NCI-H1436 (cell line): ENCODE measurements at regions not wholly inside any gene's neighbourhood (a gene's known extent, or its start where the extent isn't known, plus 50 kb on each side); places are given as distances from the start of the nearest gene placed in this dataset.

Experiments used
- DNase-seq: peaks from one replicate; lab custom pipeline; 2025; lab: John Stamatoyannopoulos, UW

DNA sequence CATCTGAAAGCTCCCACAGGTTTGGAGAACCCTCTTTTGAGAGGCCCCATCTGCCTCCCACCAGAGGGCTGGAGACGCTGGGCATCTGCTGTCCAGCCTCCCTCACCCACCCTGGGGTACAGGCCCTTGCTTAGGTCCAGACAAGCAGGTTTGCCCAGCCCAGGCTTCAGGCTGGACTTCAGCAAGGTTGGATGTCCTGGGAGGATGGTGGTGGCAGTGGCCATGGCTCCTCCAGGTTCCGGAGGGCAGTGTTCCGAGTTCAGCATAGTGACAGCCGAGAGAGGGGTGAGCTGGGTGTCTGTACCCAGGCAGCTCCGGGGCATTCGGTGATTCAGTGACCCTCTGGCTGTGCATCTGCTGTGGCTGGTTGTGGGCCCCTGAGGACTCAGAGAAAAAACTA lies 58.2 kb upstream of the HDAC4 start:
- DNase-seq, result no peak

DNA sequence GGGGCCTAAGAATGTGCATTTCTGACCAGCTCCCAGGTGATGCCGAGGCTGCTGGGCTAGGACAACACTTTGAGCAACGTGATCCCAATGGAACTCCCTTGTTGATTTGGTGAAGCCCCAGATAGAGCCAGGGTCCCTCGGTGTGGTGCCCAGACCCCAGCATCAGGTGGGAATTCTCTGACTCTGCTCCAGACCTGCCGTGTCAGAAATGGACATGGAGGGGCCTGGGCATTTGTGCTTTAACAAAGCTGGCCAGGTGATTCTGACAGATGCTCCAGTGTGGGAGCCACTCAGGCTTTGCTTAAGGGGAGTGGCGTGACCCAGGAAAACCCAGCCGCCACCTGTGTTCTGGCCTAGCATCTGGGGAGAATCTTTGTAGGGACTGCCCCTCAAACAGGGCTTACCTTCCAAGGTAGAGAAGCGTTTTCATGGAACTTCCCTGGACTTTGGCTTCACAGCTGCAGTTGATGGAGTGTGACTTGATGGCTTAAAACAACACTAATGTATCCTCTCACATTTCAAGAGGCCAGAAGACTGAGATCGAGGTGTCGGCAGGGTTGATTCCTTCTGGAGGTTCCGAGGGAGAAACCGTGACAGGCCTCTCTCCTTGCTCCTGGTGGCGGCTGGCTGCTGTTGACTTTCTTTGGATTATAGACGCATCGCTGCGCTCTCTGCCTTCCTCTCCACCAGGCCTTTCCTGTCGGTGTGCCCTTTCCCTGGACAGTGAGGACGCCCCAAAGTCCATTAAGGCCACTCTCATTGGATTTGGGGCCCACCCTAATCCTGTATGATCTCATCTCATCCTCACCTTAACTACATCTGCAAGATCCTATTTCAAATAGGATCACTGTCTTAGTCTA lies 57.0 kb upstream of the HDAC4 start:
- no peak for DNase-seq

DNA sequence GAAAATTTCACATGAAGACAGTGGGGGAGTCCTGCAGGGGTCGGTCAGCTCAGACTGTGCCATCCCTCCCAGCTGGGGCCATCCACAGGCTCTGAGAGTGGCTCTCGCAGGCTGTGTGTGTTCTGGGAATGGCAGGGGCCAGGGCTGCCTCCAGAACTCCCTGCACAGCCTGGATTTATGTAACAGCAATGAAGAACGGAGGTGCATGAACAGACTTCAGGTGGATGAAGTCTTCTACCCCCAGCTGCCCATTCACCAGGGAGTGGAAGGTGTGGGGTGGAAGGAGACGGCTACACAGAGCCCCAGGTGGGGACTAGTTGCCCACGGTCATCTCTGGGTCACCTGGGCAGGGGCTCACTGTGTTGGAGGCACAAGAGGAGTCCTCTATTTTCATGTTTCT lies 56.1 kb upstream of the HDAC4 start:
- no peak for DNase-seq

DNA sequence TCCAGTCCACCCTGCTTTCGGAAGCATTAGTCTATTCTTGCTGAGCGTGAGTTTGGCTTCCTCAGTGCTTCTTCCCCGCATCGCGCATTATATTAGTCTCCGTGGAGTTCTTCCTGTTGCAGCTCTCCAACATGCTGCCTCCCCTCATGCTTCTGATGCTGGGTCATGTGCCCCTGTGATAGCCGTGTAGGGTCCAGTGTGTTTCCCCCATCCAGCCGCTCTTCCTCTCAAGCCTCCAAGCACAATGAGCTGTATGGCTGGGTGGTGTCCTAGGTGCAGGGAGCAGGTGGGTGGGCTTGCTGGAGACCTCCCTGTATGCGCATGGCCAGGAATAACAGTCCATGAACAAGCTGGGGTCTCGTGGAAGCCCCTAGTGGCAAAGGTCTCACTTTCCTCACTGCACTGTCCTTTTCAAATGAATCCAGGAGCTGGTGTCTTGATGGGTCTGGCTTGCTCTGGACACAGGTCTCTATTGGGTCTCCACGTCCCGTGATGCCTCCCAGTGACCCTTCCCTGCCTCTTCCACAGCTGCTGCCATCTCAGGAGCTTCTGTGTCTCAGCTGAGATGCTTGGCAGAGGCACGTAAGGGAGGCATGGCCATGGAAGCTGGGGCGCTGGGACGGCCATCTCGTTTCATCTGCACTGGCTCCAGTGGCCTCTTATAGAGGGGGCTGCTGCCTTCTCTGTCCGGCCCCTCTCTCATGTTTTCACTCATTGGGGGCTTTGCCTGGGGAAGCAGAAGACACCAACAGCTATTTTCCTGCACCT lies 54.8 kb upstream of the HDAC4 start:
- DNase-seq, result no peak

DNA sequence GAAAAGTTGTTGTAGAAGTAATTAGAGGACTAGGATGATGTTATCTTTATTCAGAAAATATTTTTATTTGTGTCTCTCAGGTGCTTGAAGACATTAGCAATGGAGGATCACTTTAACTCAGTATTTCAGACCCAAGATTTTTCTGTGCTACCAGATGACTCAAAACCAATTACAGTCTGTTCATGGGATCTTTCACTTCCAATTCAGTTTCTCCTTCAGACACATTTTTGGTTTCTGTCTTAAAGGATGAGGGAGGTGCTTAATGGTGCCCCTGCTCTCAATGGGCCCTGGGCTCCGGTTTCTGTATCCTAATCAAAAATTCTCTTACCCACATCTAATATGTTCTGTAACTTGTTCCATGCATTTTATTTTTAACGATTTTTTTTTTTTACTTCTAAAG lies 53.7 kb upstream of the HDAC4 start:
- no peak for DNase-seq
